GM12874 (cell line): ENCODE measurements at regions not wholly inside any gene's neighbourhood (a gene's known extent, or its start where the extent isn't known, plus 50 kb on each side); places are given as distances from the start of the nearest gene placed in this dataset.

ENCODE experiments used
- TF ChIP-seq, protein P1 (sequence below): IDR thresholded peaks from 2 replicates; pipeline ENCODE4 v1.5.1; 2011; ENCODE audit warnings: low read depth, mild to moderate bottlenecking, control low read depth, low read length, moderate library complexity; ENCODE audit not compliant: insufficient read depth

DNA sequence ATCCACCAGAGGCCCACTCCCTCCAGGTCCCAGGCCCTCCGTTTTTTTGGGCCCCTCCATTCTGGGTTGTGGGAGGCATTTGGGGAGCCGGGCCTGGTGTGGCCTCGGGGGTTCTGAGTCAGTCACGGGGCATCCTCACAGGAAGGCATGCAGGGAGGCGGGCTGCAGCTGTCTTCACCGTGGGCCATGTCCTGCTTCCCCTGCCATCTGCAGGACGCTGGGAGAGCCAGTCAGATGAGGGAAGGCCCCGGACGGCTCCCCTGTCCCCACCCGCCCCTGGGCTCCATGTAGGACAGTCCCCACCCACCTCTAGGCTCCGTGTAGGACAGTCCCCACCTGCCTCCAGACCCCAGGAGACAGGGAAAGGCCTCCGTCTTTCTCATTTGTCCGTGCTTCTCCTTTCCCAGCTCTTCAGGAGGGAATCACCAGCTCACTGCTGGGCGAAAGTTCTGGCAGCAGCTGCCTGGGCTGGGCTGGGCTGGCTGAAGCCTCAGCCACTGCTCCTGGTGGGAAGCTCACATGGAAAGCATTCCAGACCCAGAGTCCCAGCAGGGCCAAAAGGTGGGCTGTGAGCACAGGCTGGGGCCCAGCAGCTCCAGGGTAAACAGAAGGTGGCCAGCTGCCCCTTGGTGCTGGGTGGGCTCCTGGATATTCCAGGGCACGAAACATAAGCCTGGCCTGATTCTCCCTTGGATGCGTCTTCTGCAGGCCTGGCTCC, 217.8 kb downstream of the KIF26A start:
- TF ChIP-seq, protein P1, sequence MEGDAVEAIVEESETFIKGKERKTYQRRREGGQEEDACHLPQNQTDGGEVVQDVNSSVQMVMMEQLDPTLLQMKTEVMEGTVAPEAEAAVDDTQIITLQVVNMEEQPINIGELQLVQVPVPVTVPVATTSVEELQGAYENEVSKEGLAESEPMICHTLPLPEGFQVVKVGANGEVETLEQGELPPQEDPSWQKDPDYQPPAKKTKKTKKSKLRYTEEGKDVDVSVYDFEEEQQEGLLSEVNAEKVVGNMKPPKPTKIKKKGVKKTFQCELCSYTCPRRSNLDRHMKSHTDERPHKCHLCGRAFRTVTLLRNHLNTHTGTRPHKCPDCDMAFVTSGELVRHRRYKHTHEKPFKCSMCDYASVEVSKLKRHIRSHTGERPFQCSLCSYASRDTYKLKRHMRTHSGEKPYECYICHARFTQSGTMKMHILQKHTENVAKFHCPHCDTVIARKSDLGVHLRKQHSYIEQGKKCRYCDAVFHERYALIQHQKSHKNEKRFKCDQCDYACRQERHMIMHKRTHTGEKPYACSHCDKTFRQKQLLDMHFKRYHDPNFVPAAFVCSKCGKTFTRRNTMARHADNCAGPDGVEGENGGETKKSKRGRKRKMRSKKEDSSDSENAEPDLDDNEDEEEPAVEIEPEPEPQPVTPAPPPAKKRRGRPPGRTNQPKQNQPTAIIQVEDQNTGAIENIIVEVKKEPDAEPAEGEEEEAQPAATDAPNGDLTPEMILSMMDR: no peak

DNA sequence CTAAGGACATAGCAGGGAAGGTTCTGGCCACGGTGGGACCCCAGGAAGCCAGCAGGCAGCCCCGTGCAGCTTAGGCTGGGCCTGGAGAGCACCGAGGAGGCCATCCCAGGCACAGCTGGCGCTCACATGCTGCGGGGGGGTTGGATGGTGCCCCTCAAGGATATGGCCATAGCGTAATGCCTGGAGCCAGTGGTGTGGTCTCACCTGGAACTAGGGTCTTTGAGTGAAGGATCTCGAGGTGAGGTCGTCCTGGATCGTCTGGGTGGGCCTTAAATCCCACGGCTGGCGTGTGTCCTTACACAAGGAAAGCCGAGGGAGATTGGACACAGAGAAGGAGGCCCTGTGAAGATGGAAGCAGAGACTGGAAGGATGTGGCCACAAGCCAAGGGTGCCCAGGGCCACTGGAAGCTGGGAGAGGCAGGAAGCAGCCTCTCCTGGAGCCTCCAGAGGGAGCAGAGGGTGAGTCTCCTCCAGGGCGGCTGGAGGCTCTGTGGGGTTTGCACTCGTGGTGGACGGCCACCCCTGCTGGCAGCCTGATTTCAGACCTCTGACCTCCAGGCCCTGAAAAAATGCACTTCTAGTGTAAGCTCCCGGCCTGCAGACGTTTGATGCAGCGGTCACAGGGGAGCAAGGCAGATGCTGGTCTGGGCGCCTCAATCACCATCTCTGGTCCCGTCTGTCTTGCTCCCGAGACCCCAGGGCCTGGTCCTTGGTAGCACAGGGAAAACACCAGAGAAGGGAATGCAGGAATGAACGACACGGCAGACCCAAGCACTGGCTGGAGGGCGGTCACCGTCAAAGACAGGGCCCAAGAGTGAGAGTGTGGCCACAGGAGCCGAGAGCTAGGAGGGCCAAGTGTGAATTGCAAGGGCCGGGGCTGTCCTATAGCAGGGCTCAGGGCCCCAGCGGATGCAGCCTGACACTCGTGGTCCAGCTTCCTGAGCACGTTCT, 218.6 kb downstream of the KIF26A start:
- TF ChIP-seq, protein P1: no peak

DNA sequence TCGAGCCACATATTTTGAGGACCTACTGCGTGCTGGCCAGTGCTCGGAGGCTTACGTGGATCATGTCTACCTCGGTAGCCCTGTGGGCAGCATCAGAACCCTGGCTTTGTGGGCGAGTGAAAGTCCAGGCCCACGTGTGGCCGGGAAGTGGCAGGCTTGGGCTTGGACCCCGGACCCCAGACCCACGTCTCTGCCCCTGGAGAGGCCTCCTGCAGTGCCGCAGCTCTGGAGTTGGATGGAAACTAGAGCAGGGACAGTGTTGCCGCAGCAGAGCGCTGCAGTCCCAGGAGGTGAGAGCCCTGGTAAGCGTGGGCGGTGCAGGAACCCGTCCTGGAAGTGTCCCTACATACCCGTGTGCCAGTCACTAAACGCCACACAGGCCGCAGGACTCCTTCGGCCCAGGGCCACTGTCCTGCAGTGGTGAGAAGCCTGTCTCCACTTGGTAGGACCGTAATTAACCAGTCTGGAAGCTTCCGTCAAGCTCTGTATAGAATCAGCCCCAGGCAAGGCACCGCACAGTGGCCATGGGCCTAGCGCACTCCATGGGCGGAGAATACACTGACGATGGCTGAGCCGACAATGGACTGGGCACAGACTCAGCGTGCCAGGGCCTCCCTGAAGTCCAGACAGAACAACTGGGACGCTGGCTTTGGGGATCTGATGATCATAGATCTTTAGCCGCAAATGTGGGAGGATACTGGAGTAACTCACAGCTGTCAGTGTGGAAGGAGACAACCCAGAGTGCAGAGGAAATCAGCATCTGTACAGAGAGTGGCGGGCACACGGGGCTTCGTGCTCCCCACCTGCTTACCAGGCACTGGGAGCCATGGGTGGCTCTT, 219.5 kb downstream of the KIF26A start:
- TF ChIP-seq, protein P1: no peak

DNA sequence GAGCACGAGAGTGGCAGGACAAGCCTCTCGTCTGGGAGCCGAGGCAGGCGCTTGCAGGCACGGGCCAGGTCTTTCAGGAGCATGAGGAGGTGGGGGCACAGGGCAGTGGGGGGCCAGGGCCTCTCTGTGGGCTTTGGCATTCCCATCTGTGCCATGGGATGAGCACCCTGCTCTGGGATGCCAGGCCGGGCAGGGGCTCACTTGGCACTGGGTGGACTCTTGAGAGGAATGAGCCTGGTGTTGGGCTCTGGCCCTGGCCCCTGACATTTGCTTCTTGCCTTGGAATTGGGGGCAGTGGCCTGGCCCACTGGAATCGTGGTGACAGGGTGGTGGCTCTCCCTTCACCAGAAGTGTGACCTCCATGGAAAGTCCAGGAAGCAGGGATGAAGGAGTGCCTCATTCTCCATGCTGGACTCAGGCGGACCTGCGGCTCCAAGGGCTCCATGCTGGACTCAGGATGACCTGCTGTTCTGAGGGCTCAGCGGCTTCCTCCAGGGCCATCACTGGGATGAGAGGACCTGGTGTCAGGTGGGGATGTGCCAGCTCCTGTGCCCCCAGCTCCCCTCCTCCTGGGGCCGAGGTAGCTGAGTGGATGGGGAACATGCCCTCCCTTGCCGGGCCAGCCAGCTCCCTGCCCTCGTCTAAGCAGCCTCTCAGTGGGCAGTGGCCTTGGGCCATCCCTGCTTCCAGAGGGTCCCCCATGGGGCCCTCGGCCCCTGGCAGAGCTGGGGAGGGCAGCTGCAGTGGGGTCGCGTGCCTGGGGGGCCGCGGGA, 220.3 kb downstream of the KIF26A start:
- TF ChIP-seq, protein P1: no peak

DNA sequence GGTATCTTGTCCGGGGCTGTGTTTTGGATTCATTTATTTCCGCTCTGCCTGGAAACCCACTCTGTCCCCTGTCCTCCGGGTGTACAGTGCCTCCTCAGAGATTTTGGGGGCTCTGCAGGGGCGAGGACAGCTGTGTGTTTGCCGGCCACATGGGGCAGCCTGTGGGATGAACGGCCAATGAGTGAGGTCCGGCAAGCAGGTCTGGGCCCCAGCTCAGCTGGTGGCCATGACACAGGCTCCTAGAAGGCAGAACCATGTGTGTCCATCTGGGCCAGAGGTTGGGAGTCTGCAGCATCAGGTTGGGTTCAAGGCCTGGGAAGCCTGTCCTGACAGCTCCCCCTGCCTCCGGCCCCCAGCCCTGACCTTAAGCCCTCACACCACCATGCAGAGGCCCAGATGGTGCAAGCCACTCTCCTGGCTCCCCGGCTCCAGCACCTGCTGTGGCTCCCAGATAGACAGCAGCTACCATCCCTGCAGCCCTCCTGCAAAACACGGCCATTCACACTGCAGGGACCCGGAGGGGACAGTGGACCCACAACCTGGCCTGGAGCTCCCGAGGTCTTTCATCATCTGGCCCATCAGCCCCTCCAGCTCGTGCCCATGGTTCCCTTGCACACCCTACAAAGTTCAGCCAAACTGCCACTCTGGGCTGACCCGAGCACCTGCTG, 220.1 kb upstream of the C14orf180 start:
- TF ChIP-seq, protein P1: no peak

DNA sequence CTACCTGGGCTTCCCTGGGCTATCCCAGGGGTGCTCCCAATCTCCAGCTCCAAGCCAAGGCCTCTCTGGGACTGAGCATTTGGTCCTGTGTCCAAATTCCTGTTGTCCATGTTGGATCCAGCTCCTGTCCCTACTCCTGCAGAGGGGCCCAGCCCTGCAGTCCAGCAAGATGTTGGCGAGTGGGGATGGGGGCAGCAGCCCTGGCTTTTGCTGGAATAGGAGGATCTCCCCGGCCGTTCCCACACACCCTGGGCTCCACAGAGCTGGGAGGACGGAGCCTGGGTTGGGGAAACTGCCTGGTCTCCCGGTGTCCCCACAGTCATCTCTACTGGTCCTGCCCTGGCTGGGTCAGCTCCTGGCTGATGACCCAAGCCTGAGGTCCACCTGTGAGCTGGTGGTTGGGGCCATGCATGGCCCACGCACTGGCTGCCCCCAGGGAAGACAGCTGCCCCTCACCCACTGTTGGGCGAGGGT, 219.6 kb upstream of the C14orf180 start:
- TF ChIP-seq, protein P1: no peak
